ENCODE measurements at regions not wholly inside any gene's neighbourhood (a gene's known extent, or its start where the extent isn't known, plus 50 kb on each side); places are given as distances from the start of the nearest gene placed in this dataset.
"Not testable (repeated sequence)": the region's sequence is repeated elsewhere in the genome, so short reads cannot be mapped to it uniquely, and the experiment has no call there.

- H3K9me3 ChIP-seq (ENCODE audit: low read depth) = no peaks in the 10 kb centered on the region
- H3K36me3 ChIP-seq = no peaks in the 10 kb centered on the region
- peaks cover 12% of the 10 kb centered on the region for H3K27me3 ChIP-seq
- TF ChIP-seq CTCF (IDR thresholded peaks at IDR 0.05; ENCODE audit: low read depth, low read length) = no peak
- H3K4me3 ChIP-seq = no peak overlapping the region
- no peaks in the 10 kb centered on the region for H3K4me1 ChIP-seq (ENCODE audit: low read depth)
- DNase-seq (ENCODE audit: low read depth in 1 of 2, low spot score in 1 of 2) = no peak
- H3K27ac ChIP-seq = no peak overlapping the region
Observed at GRCh38 chr9:34773955-34774354, 64.0 kb upstream of the CCL21 start.

DNA sequence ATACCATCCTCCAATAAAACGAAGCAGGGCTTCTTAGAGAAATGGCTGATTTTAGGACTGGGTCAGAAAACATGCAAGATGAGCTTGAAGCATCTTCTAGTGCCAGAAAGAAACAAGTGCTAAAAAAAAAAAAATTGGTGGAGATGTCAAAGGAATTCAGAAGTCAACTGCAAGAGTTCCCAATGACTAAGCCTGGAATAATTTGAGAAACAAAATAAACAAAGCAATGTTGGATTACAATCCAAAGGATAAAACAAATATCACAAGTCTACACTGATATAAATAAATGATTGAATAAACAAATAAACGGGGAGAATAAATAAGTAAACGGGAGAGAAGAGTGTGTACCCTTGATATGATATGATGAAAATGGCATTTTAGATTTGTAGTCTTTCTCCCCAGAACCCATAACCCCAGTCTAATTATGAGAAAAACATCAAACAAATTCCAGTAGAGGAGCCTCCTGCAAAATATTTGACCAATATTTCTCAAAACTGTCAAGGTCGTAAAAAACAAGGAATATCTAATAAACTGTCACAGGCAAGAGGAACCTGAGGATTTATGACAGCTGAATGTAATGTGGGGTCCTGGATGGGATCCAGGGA is 63.5 kb upstream of the CCL21 start:
- Histone ChIP-seq H3K9me3 (ENCODE audit: low read depth) (no peaks in the 10 kb centered on the region), H3K4me1 (ENCODE audit: low read depth) (no peaks in the 10 kb centered on the region), H3K27me3 (peaks cover 12% of the 10 kb centered on the region), H3K36me3 (no peaks in the 10 kb centered on the region), H3K27ac (no peak overlapping the region), H3K4me3 (no peak overlapping the region)
- no peak for TF ChIP-seq CTCF (IDR thresholded peaks at IDR 0.05; ENCODE audit: low read depth, low read length)
- no peak for DNase-seq (ENCODE audit: low read depth in 1 of 2, low spot score in 1 of 2)

- Histone ChIP-seq H3K27me3 (peaks cover 12% of the 10 kb centered on the region), H3K36me3 (no peaks in the 10 kb centered on the region), H3K27ac (no peak overlapping the region), H3K4me1 (ENCODE audit: low read depth) (no peaks in the 10 kb centered on the region), H3K4me3 (no peak overlapping the region), H3K9me3 (ENCODE audit: low read depth) (no peaks in the 10 kb centered on the region)
- DNase-seq (ENCODE audit: low read depth in 1 of 2, low spot score in 1 of 2) = peak in 1 of 2 donors; percentile 3
- TF ChIP-seq CTCF (IDR thresholded peaks at IDR 0.05; ENCODE audit: low read depth, low read length) = no peak
Observed at GRCh38 chr9:34771007-34771406, 61.1 kb upstream of the CCL21 start.

- H3K27ac ChIP-seq = peak overlapping the region; percentile 17
- DNase-seq (ENCODE audit: low read depth in 1 of 2, low spot score in 1 of 2); H3K27me3 ChIP-seq; H3K36me3 ChIP-seq; H3K4me3 ChIP-seq; H3K9me3 ChIP-seq (ENCODE audit: low read depth); H3K4me1 ChIP-seq (ENCODE audit: low read depth): not testable (repeated sequence)
Observed at GRCh38 chr9:34767087-34767486, 57.2 kb upstream of the CCL21 start.

GRCh38 chr9:34760196-34761040 is 50.5 kb upstream of the CCL21 start:
- H3K4me1 ChIP-seq (ENCODE audit: low read depth); H3K9me3 ChIP-seq (ENCODE audit: low read depth); H3K27me3 ChIP-seq; H3K36me3 ChIP-seq; H3K4me3 ChIP-seq; H3K27ac ChIP-seq: not testable (repeated sequence)
- DNase-seq (ENCODE audit: low read depth in 1 of 2, low spot score in 1 of 2) = peak; percentile 46 to 72
- peak; percentile 76 for TF ChIP-seq CTCF (IDR thresholded peaks at IDR 0.05; ENCODE audit: low read depth, low read length)

Data from cardiac muscle cell (in vitro differentiated cells and primary cell).